HG03565 (cell line): ENCODE measurements at regions not wholly inside any gene's neighbourhood (a gene's known extent, or its start where the extent isn't known, plus 50 kb on each side); places are given as distances from the start of the nearest gene placed in this dataset.

Source experiments
- ATAC-seq: cut with Tn5 transposase; IDR thresholded peaks from one replicate; pipeline ENCODE4 v1.9.1; 2021; ENCODE audit warnings: mild to moderate bottlenecking, moderate library complexity; ENCODE audit not compliant: unreplicated experiment

- ATAC-seq = no peak
Measured at GRCh38 chr2:128755695-128756364, 437.2 kb upstream of the HS6ST1 start.

DNA sequence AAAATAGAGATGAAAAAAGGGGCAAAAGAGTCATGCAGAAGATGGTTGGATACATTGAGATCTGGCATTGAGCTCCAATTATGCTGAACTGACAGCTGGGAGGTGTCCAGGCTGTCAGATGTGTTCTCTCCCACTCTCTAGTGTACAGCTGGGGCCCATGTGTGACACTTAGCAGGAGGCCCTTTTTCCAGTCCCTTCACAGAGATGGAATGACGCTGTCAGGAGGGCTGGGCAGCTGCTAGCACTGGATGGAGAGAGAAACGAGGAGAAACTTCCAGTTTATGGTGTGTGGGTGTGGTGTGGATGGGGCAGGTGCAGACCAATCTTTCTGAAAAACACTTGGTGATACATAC is 437.7 kb upstream of the HS6ST1 start:
- ATAC-seq = no peak

DNA sequence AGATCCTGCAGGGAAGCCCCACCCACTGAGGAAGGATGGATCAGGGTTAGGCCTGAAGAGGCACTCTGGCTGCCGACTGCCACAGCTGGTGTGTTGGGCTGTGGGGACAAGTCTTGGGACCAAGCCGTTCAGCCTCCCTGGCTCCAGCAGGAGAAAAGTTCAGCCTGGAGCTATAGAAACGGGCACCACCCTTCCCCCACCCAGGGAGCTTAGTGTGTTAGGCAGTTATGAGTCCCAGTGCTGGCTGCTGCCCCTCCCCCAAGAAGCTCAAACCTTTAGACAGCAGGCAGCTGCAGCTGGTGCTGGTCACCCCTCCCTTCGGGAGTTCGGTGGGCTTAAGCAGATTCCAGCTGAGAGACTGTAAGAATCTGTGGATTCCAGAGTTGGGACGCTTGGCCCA is 447.1 kb upstream of the HS6ST1 start:
- ATAC-seq = no peak

DNA sequence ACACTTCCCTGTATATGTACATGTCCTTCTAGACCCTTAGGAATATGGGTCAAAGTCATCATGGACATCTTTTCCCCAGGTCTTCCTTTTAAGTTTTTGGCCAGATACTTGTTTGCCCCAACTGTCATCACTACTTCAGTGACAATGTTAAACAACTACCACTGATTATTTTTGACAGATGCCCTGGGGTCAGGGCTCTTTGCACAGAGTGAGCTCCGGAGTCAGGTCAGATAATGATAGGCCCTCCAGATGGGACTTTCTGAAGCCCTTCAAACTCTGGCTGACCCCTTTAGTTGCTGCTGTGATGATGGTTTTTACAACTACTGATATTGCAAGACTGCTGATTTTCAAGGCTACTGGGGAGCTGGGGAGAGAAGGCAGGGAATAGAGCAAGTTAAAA is 449.4 kb upstream of the HS6ST1 start:
- ATAC-seq = no peak

- ATAC-seq = no peak
Measured at GRCh38 chr2:128769457-128770142, 450.9 kb upstream of the HS6ST1 start.

DNA sequence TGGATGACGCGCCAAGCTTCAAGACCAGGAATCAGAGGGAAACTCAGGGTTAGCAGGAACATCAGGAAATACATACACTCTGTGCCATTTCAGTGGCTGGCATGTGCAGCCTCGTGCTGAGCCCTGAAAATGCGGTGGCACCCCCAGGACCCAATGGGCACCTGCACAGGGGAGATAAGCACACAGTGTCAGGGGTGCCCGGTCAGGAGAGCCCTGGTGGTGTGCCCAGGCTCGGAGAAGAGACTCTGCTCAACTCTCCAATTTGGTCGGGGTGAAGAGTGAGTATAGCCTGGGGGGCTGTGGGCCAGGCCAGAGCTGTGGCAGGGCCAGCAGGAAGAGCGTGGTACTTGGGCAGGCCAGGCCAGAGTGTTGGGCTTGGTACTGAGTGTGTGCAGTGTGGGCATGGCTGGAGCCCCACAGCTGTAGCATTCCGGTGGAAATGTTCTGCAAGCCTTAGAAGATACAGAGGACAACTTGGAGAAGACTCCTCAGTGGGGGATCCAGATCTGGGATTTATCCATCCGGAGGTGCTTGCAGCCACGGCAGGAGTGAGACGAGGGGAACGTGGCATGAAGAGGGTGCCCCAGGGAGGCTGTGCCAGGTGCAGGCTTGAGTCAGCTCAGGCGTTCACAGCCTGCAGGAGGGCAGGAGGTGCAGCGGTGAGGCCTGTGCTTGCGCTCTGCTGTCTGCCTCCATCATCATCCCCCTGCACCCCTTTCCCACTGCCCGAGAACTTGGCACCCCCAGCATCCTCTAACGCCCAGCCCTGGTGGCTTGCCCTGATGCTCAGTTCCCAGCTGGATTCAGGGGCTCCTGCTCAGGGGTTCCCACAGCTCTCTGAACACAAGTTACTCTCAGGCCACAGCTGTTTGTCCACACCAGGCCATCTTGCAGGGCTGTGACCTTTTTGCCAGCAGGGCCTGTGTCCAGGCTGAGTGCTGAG is 451.7 kb upstream of the HS6ST1 start:
- no peak for ATAC-seq

DNA sequence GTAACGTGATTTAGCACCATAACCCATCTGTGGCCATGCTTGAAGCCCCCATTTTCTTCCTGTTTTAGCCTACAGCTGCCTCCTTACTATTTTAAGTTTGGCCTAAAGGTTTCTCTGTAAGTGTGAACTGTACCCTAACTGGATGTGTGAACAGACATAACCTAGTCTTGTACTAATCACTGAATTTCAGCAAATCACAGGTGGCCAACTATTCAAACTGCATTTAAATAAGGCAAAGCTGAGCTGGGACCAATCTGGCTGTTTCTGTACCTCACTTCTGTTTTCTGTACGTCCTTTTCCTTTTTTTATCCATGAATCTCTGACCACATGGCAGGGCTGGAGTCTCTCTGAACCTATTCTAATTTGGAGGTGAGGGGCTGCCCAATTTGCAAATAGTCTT is 452.7 kb upstream of the HS6ST1 start:
- no peak for ATAC-seq

DNA sequence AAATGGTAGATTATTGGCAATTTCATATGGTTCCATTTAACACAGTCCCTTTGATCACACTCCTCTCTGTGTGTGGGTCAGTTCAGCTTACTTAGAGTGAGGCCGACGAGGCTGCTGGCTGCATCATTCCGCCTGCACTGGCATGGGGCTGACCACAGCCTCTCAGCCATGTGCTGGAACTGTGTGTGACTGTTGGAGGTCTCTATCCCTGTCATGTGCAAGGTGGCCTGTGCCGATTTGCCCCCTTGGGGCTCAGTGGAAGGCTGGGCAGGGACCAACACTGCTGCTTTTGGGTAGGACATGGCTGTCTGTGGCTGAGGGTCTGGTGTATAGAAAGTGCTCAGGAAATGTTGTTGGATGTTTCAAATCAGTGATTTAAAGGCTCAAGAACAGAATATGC is 454.0 kb upstream of the HS6ST1 start:
- no peak for ATAC-seq

DNA sequence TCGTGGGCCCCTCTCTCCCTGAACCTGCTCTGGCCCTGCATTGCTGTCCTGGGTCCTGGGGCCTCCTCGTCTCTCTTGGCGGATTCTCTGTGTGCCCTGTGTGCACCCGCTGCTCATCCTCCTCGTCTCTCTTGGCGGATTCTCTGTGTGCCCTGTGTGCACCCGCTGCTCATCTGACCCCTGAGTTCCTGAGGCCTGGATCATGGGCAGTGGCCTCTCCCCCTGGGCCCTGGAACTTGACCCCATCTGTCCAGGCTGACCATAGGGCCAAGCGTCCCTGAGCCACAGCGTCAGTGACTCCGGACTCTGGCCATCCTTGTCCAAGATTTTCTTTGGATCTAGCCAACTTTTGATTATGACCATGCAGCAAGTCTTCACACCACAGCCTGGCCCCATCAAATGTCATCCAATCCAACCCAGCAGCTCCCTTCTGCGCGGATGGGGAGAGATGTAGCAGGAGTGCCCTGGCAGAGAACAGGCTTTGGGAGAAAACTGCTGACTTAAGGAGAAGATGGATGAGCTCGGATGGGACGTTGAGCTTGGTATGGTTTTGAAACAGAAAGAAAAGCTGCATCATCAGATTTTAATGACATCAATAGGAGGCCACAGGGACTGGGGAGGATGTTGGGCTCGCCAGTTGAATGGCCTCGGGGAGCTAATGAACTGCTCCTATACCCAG is 455.1 kb upstream of the HS6ST1 start:
- no peak for ATAC-seq

DNA sequence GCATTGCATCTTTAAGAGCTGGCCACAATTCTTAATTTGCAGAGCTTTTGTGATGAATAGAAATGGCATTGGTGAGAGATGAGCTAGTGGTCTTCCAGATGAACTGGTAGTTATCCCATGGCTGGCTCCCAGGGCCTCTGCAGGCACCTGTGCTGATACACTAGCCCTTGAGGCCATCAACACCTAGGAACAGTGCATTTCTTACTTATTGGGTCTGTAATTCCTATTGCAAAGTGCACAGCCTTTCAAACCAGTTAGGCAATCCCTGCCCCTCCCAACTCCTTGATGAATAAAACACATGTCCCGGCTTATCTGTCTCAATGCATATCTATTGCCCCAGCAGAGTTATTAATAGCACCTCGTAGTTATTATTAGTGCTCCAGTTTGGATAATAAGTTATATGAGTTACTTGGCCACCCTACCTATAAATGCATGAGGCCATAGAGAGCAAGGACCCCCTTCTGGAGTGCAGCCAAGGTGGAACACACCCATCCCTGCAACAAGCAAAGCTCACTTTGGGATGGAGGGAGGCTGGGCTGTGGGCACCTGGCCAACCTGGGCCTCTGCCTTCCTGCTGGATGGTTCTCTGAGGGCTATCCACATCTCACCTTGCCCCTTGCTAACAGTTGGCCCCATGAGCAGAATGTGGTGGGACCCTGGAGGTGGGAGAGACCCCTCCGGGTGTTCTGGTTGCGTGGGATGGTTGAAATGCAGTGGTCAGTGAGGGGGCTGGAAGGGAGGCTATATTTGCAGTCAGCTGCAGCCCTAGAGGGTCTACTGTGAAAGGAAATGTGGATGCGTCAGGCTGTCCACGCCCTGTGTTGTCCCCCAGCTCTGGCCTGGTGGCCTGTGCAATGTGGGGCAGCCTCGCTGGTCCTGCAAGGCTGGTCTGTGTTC is 455.9 kb upstream of the HS6ST1 start:
- ATAC-seq = no peak

DNA sequence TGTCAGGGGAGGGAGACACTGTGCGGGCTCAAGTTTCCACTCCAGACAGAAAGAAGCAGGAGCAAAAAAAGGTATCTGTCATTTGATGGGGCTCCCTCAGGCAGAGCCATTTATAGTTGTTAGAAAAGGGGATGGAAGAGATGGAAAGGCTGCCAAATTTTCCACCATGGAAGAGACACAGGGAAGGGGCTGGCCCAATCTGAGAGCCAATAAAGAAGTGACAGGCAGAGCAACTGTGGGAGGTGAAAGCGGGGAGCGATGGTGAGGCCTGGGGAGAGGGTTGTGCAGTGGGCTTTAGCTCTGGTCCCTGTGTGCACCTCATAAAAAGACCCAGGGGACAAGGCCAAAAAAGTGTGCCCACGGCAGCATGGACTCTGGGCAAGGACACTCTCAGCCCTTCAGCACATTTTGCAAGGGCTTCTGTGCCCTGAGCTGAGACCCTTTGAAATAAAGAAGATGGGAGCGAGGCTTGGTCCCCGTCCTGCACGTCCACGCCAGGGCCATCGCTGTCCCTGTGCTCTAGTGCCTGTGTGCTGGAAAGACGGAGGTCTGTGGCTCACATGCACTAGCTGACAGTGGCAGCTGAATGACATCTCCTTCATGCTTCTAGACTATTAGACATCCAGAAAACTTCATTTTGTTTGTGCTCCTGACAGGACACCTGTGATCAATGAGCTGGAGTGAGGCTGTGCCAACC is 456.7 kb upstream of the HS6ST1 start:
- ATAC-seq = no peak

GRCh38 chr2:128775914-128776285 is 457.2 kb upstream of the HS6ST1 start:
- ATAC-seq = no peak

DNA sequence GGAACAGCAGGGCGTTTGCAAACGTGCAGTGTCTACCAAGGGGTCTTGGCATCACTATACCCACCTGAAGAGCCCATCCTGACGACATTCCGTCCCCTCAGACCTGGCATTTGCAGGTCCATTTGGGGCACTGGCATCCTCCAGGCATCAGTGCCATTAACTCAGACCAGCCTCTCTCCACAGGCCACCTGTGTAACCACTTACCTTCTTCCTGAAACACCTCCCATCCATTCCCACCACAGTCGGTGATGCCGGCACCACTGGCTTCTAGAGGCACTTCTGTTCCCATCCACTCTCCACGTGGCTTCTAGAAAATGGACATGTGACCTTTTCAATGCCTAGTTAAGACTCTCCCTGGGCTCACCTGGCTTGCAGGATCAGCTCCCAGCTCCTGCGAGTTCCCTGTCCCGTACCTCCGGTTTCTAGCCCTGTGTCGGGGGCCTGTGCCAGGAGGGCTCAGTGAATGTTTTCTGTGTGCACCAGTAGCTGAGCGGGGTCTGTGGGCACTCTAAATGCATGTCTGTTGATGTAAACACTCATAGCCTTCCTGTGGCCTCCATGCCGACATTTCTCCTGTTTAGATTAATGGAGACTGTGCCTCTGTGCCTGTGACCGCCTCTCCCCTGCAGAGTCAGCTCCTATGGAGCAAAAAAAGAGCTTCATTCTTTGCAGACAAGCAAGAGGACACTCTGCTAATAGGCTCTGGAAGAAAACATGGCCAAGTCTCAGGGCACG is 458.0 kb upstream of the HS6ST1 start:
- ATAC-seq = no peak

DNA sequence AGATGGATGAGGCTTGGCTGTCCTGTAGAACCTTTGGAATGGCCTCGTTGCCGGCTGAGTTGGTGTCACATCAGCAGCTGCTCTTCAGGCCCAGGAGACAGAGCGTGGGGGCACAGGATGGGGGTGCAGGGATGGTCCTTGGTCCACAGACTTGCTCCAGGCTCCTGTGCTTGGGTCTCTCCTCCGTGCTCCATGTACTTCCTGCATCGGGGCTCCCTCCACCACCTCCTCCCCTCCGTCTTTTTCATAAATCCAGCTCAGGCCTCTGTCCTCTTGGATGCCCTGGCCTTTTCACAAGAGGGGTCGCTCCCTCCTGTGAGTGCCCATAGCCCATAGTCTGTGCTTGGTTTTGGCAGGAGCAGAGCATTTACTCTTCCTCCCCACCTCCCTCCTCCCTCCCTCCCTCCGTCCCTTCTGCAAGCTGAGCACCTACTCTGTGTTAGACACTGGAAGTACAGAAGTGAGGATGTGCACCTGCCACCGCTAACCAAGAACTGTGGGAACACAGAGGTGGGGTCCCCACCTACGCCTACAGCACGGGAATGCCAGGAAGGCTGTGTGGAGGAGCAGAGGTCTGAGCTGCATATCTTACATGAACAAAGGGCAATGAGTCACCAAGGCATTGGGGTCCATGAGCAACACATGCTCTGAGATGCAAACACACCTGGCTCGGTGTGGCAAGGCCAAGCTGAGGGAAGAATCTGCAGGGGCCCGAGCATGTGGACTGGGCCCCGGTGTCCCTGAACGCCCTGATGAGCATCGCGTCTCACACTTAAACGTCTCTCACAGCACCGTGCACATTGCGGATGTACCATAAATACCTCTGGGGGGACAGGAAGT is 458.7 kb upstream of the HS6ST1 start:
- no peak for ATAC-seq

DNA sequence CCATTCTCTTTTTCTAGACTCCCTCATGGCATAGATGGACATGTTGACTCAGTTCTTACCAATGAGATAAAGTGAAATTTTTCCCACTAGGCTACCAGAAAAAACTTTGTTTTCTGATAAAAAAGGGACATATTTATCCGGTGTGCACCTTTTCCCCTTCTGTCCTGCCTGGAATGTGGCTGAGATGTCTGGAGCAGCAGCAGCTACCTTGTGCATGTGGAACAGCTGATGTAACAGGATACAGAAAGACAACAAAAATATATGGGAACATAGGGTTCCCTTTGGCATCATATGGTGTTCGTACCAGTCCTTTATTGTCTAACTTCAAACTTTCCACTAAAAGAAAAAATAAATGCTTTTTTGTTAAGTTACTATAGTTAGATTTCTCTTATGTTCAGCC is 460.2 kb upstream of the HS6ST1 start:
- no peak for ATAC-seq

- no peak for ATAC-seq
Measured at GRCh38 chr2:128779301-128780095, 460.8 kb upstream of the HS6ST1 start.

DNA sequence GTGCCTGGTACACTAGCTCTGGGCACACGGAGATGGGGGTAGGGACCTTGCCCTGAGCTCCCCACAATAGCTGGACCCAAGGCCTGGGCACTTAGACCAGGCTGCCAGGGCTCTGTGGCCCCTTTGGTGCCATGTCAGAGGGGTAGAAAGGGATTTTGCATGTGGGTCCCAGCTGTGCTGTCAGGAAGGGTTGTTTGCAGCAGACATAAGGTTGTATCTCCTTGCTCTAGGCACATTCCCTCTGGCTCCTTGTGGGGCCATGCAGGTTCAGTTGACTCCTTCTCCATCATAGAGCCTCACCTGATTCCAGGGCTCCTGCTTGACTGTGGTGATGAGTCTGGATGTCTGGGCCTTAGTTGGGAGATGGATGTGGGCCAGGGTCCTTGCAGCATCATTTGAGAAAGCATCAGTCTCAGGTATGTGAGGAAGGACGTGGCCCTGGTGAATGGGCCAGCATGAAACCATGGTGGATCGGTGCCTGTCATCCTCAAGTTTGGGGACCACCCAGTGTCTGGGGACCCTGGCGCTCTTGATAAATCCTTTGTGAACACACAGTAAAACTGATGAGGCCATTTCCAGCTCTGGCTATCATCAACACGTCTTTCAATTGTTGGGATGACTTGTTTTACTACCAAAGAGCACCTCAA is 461.9 kb upstream of the HS6ST1 start:
- no peak for ATAC-seq
